Stomach (tissue), 4 donors: ENCODE measurements at regions not wholly inside any gene's neighbourhood (a gene's known extent, or its start where the extent isn't known, plus 50 kb on each side); places are given as distances from the start of the nearest gene placed in this dataset.

Experiments
- CTCF ChIP-seq, 7 experiments: fragments of 450-650 bp in 4 of 7; fragments of 200-600 bp in 3 of 7; sonication (generic) in 3 of 7; IDR thresholded peaks; one replicate each; pipeline ENCODE4 v1.5.1; 2016 to 2019; ENCODE audit warnings: antibody characterized with exemption in 7 of 7, control low read depth in 2 of 7, mild to moderate bottlenecking in 1 of 7
- EP300 ChIP-seq: sonication (generic); formaldehyde crosslinking; IDR thresholded peaks from one replicate; pipeline ENCODE4 v1.6.1; 2017; ENCODE audit warnings: antibody characterized with exemption

- no peak for TF ChIP-seq CTCF (IDR thresholded peaks at IDR 0.05)
- no peak for TF ChIP-seq EP300
These were observed 190.8 kb downstream of the PRDM2 start for GRCh38 chr1:13890766-13891165.
